NCI-H460 (cell line): ENCODE measurements at regions not wholly inside any gene's neighbourhood (a gene's known extent, or its start where the extent isn't known, plus 50 kb on each side); places are given as distances from the start of the nearest gene placed in this dataset.

Source experiments
- DNase-seq: peaks from one replicate; pipeline ENCODE4 v3.0.0-alpha.2; 2016; ENCODE audit warnings: low read depth; ENCODE audit errors: extremely low read depth

DNA sequence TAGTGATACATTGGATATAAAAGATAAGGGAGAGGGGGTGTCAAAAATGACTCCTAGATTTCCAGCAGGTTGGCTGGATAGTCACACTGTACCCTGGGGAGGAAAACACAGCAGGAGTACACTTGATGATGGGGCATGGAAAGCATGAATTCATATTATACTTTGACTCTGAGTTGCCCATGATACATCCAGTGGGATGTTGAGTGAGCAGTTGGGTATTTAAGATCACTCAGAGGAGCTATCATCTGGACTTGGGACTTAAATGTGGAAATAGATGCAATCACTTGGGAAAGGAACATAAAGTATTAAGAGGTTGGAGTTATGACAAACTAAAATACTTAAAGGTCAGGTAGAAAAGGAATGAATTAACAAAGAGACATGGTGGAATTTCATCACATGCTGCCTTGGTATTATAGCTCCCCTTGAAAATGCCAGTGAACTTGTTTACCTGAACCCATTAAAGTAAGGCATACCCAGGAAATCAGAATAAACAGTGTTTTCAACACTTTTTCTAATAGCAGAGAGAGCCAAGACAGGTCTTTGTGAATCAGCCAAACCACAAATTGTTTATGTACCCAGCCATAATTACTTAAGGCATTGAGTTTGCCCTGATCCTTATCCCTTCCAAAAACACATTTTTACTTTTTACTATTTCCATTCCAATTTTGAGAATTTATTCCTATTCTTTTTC is 49.9 kb upstream of the ABI3BP start:
- no peak for DNase-seq
